HG03558 (cell line): ENCODE measurements at regions not wholly inside any gene's neighbourhood (a gene's known extent, or its start where the extent isn't known, plus 50 kb on each side); places are given as distances from the start of the nearest gene placed in this dataset.
"Not testable (repeated sequence)": the region's sequence is repeated elsewhere in the genome, so short reads cannot be mapped to it uniquely, and the experiment has no call there.

Source experiments
- ATAC-seq: cut with Tn5 transposase; IDR thresholded peaks from one replicate; pipeline ENCODE4 v1.9.1; 2021; ENCODE audit warnings: moderate number of reproducible peaks; ENCODE audit not compliant: unreplicated experiment; ENCODE audit errors: extremely low read depth

DNA sequence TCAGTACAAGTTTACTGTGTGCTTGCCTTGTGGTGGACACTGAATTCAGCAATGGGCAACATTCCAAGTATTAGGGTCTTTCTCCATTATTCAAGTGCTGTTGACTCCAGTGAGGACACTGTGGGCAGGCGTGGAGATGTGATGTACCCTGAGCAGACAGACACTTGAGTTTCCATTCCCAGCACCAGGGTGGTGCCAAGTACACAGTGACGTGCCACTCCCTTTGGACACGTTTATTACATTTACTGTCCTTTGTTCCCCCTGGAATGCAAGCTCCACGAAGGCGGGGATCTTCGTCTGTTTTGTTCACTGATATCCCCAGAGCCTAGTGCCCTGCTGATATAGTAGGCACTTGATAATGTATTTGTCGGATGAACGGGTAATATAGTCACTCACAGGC is 130.6 kb upstream of the STX18 start:
- ATAC-seq, result no peak

DNA sequence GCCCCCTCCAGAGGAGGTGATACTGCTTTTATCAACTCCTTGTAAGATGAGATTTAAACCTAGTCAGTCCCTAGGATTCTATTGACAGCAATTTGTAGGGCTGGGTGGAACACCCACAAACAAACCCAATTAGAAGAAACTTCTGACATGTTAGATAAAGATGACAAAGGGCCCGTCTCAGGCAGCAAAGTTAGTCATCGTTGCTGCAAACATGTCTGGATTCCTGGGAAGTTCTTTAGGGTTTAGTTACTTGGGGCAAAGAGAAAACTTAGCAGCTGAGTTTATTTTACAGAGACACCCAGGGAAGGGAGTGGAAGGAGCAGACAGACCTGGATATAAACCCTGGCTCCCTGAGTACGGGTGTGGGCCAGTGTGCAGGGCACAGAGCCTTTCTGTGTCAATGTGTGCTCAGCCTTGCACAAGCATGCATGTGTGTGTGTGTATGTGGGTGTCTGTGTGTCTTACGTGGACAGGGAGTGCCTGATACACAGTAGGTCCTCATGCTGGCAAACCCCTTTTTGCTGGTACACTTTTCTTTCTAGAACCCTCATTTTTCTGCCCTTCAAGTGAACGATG is 130.0 kb upstream of the STX18 start:
- ATAC-seq, result no peak

DNA sequence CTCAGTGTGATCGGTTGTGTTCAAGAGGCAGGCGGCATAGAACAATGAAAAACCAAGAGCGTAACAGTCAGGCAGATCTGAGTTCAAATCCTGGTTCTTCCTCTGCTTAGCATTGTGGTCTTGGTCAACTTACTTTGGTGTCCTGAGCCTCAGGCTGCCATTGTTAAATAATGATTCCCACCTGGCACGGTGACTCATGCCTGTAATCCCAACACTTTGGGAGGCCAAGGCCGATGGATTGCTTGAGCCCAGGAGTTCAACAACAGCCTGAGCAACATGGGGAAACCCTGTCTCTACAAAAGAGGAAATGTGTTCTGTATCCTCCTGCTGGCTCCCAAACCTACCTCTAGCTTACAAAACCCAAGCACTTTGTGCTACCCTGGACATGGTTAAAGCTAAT is 129.0 kb upstream of the STX18 start:
- no peak for ATAC-seq

DNA sequence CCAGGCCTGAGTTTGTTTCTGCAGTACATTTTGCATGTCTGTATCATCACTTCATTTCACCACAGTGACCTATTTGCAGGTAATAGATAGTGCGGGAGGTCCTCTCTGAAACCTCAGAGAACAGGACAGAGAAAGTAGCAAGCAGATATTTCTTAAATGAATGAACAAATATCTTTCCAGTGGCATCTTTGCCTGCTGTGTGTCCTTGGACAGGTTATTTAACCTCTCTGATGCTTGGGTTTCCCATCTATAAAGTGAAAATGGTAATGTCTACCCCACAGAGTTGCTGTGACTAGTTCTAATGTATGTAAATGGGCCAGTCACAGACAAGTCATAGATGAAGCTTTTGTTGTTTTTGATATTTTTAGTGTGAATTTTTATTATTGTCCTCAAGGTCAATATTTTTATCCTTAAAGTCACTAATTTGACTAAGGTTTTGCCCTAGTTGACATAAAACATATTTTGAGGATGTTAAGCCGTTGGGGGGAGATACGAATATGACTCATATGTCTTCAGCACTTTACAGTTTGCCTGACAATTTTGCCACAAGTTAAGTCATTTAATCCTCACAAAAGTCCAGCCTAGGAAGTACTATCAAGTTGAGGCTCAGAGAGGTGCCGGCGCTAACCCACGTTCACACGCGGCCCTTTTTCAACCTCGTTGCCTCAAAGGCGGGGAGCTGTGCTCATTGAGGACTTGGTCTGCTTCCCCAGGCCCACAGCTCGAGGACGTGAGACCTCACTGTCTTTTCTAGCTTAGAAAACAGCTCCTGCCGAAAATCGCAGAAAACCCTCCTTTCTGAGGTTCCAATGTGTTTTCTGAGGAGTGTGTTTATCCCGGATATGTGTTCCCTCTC is 126.7 kb upstream of the STX18 start:
- ATAC-seq, result no peak

DNA sequence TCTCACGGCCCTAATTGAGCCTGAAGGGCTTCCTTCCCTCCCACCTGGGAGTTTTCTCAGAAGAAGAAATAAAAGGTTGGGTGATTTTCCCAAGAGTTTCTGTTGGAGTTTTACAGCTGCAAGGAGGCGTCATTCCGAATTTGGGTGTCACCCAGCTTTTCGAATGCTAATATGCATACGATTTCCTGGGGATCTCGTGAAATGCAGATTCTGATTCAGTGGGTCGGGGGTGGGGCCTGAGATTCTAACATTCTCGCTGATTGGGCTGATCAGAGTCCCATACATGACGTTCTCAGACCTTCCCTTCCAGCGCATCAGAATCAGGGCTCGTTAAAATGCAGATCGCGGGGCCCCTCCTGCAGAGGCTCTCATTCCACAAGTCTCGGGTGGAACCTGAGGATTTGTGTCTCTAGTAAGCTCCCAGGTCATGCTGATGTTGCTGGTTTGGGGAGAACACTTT is 125.8 kb upstream of the STX18 start:
- no peak for ATAC-seq

DNA sequence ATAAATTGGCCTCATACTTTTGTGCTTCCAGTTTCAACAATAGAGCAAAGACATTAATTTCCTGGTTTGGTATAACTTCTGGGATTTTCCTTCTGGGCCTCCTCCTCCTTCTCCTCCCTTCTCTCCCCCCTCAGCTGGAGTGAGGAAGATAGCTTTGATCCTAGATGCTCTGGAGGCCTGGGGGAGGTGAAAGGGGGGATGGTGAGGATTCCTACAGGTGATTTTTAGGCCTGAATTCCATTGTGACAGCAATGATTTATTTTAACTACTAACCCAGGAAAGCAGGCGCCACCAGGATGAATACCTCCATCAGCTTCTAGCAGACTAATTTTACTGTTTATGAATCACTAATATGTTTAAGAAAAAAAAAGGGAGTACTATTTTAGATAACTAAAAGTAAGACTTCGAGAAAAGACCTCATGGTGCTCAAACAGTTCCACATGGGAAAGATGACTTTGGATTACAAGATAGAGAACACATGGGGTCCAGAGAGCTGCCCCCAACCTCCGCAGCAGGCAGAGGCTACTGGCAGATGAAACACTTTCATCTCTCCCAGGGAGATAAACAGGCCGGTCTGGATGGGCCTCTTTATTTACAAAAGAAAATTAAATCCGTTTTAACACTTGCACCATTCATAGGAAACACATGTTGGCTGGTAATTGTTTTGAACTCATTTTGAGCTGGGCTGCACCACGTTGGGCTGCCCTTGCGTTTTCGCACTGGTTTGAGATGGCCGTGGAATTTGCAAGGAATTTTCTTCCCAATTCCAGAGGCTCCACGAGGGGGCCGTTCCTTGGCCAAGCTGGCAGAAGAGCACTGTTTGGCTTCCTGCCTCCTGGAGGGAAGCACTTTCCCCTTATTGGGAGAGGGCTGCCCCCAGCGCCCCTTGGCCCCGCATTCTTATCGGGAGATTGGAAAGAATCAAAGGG is 125.1 kb upstream of the STX18 start:
- ATAC-seq, result no peak

DNA sequence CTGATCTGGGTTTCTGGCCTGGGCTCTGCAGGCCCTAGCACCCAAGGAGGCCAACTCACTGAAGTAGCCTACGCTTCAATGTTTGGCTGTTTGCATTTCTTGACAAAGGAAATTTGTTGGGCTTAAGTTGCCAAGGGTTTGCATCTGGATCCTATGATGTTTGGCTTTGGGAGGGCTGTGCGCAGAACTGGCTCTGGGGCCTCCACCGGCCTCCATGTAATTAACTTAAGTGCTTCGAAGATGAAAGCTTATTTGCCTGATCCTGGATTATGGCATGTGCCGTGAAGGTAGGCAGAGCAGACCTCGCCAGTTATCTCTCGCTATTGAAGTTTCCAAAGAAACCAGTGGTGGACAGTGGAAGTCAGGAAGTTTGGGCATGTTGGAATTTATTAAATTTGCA is 124.3 kb upstream of the STX18 start:
- ATAC-seq, result no peak

DNA sequence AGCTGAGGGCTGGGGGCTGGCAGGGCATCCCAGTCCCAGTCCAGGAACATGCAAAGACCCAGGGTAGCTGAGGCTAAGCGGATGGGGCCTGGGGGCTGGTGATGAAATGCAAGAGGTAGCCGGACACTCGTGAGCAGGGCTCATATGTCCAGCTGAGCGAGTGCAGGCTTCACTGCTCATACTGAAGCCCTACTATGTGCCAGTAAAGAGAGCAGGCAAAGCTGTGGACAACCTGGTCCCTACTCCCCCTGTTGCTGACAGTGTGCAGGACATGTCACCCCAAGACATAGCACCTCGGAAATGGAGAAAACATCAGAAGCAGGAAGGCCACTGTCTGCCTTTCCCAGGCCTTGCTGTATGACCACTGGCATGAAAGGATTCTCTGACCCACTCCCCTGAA is 122.4 kb upstream of the STX18 start:
- no peak for ATAC-seq

DNA sequence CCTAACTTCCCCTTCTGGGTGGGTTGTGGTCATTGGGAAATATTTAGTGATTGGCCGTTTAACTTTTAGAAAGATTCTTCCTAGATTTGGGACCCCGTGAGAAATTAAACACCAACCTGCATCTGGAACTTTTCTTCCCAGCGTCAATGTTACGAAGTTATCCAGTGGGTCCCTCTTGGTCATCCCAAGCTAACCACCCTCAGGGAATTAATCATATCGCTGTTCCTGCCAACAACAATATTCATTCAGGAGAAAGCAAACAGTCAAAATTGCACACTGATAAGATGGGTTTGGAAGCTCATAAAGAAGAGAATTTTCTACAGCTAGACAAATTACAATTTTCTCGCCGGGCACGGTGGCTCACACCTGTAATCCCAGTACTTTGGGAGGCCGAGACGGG is 121.2 kb upstream of the STX18 start:
- no peak for ATAC-seq

DNA sequence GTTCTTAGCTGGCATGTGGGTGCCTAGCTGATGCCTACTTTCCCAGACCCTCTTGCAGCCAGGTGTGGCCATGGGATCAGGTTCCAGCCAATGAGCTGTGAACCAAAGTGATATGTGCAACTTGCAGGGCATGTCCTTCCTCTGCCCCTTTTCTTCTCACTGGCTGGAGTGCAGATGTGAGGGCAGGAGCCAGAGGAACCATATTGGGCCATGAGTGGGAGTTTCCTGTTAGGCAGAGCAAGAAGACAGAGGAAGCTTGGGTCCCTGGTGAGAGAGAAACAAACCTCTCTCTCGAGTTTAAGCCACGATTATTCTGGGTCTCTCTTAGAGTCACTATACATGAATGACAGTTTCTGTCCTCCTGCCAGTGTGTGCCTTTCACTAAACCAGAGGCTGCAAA is 120.4 kb upstream of the STX18 start:
- no peak for ATAC-seq

DNA sequence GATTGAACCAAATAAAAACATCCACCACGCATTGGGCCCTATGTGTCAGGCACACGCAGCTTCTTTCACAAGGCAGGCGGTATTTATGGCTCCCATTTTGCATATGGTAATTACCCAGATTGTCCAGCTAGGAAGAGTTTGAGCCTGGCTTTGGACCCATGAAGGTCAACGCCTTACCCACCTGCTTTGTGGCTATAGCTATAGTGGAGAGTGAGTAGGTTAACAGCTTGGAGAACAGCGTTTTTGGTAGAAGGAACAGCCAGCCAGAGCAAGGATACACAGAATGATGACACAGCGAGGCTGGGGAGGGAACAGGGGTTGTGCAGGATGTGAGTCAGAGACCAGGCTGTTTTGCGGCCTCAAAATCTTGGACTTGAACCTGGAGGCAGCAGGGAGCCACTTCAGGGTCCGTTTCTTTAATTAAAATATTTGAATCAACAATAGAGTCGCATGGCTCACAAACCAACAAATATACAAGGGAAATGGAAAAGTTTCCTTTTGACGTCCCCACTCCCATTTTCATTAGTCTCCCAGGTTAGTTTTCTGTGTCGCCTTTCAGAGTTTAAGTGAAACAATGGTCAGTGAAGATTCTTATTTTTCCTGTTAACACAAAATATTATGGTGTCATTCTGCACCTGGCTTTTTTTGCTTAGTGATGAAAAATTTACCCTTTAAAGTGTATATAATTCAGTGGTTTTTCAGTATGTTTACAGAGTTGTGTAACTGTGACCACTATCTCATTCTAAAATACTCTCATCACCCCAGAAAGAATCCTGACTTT is 118.2 kb upstream of the STX18 start:
- no peak for ATAC-seq

DNA sequence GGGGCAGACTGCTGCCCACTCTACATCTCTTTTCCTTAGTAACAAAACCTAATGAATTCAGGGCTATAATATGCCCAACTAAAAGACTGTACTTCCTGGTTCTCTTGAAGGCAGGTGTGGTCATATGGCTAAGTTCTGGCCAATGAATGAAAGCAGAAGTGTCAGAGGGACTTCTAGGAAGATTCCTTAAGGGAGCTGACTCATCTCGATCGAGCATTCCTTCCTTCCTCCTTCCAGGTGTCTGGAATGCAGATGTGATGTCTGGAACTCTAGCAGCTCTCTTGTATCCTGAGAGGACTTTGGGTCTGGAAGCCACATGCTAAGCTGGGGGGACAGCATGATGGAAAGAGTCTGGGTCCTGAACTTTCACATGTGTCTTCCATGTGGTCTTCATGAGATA is 116.2 kb upstream of the STX18 start:
- ATAC-seq, result no peak

DNA sequence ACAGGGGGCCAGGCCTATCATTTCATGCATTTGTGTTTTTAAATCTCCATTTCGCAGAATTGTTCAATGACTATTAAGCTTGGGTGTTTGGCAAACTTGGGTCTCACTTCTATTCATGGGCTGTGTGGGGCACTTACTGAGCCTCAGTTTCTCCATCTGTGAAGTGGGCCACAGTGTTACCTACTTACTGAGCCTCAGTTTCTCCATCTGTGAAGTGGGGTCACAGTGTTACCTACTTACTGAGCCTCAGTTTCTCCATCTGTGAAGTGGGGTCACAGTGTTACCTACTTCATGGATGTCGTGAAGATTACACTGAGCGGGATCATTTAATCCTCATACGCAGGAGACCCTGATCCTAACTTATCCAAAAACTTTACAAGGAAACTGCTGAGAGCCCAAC is 115.1 kb upstream of the STX18 start:
- no peak for ATAC-seq

DNA sequence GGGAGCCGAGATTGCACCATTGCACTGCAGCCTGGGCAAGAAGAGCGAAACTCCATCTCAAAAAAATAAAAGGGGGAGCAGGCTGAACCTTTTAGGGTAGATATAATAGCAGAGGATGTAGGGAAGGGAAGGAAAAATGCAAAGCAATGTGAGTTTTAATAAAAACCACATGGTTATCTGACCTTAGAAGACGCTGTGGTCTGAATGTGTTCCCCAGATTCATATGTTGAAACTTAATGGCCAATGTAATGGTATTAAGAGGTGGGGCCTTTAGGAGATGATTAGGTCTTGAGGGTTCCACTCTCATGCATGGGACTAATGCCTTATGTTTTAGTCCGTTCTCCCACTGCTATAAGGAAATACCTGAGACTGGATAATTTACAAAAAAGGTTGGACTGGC is 114.1 kb upstream of the STX18 start:
- no peak for ATAC-seq

DNA sequence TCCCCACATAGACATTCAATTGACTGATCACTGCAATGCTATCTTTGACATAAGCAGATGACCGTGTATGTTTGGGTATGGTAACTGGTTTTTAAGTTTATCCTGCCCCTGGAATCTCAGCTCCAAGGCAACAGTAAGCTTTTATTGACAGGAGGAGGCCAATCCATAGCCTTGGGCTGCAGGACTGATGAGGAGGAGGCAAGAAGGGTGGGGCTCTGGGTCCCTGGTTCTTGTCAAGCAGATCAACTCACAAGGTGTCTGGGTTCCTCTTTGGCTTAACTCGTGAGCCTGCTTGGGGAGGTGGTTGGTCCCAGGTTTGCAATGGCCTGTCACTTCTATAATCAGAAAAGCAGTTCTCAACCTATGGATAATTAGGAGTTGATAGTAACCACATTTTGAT is 113.2 kb upstream of the STX18 start:
- ATAC-seq, result no peak

DNA sequence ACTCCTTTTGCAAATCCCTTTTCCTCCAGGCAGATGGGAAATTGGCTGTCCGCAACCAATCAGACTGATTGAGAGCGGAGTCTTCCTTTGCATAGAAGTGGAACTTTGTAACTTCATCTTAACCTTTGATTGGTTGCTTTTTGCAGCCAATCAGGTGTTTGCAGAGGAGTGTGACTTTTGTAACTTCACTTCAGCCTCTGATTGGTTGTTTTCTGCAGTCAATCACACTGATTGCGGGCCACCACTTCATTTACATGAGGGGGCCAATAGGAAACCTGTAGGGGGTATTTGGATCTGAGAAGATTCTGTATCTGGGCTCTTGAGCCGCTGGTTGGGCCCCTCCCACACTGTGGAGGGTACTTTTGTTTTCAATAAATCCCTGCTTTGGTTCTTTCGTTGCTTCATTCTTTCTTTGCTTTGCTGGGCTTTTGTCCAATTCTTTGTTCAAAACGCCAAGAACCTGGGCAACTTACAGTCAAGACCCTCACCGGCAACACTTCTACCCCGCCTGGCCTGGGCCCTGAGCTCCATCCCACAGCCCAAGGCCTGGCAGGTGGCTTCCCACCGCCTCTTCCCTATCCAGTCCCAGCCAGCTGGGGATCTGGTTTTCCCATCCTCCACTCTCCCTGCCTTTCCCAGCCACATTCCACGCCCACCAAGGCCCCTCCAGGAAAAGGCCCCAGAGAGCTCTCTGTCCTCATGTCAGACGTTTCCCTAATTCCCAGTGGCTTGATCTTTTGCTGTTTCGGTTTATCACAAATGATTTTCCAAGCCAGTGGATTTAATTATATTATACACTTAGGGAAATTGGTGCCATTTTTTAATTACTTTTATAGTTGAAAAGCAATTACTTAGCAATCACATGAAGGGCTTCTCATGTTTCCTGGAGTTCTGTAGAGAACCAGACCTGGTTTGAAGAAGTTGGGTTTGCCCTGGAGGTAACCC is 110.2 kb upstream of the STX18 start:
- ATAC-seq, result no peak

DNA sequence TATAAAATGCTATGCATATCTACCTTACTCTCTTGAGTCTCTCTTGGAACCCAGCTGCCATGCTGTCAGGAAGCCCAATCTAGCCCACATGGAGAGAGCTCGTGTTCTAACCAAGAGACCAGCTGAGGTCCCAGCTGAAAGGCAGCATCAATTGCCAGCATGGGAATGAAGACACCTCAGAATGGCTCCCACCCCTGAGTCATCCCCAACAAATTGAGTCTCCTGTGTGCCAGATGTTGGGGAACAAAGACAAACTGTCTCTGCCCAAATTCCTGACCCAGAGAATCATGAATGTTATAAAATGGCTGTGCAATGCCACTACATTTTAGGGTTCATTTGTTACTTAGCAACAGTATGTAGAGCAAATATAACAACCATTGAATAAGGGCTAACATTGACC is 105.2 kb upstream of the STX18 start:
- ATAC-seq, result no peak

DNA sequence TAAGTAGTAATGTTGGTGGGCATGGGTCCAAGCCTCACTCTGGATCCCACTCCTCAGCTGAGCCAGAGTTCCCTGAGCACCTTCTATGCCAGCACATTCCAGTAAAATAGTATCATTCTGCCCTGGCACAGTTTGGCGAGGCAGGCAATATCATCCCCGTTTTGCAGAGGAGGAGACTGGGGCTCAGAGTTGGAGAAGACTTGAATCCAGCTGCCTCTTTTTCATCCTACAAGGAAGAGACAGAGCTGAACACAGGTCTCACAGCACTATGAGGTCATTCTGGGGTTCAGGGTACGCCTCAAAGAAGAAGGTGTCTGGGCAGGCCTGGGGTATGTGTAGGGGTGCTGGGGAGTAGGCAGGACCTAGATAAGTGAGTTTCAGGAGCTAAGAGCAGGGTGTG is 103.9 kb upstream of the STX18 start:
- ATAC-seq, result no peak

DNA sequence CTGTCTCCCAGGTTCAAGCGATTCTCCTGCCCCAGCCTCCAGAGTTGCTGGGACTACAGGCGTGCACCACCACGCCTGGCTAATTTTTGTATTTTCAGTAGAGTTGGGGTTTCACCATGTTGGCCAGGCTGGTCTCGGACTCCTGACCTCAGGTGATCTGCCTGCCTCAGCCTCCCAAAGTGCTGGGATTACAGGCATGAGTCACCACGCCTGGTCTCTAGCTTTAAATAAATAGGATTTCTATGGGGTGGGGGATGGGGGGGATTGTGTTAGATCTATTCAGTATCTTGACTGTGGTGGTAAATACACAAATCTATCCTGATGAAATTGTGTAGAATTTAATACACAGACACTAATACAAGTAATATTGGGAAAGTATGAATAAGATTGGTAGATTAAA is 102.4 kb upstream of the STX18 start:
- ATAC-seq, result not testable (repeated sequence)
